ELR (cell line): ENCODE measurements at regions not wholly inside any gene's neighbourhood (a gene's known extent, or its start where the extent isn't known, plus 50 kb on each side); places are given as distances from the start of the nearest gene placed in this dataset.

Experiments
- DNase-seq: peaks from one replicate; pipeline ENCODE4 v3.0.0-alpha.2; 2015; ENCODE audit warnings: low read depth

DNA sequence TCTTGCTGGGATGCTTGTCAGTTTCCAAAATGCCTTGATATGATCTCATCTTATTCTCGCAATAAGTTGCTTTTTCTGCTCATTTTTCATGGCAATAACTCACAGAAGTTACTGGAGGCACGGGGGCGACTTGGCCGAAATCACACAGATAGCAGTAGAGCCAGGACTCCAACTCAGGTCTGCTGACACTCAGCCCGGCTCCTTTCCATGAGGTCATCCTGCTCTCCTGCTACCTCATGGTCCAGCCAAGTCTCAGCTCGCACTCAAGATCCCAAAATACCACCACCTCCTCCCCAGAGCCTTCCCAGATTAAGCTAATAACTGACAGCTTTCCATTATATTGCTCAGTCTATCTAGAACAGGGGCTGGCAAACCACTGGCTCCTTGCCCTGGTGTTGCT lies 269.5 kb downstream of the MAP2K4 start:
- no peak for DNase-seq

DNA sequence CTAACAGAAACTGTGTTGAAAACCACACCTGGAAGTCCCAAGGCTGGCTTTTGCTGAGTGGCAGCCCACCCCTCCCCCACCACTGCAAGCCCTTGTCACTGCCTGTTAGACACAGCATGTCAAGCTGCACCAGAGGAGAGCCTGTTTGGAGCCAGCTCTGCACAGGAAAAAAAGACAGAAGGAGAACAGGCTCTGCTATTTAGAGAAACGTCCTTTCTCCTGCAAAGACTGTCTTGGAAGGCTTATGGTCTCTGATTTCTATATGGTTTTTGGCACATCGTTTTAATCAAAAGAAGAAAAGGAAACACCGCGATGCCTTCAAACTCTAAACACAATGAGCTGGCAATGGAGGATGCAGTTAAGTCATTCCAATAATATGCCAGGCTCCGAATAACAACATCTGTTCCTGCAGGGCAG lies 275.5 kb downstream of the MAP2K4 start:
- DNase-seq = peak; percentile 4

GRCh38 chr17:12301551-12301950 lies 280.9 kb downstream of the MAP2K4 start:
- DNase-seq = no peak

GRCh38 chr17:12302711-12303110 lies 282.0 kb downstream of the MAP2K4 start:
- no peak for DNase-seq

- no peak for DNase-seq
These were observed 290.1 kb downstream of the MAP2K4 start for GRCh38 chr17:12310811-12311210.

GRCh38 chr17:12312692-12313091 lies 292.0 kb downstream of the MAP2K4 start:
- DNase-seq = no peak

DNA sequence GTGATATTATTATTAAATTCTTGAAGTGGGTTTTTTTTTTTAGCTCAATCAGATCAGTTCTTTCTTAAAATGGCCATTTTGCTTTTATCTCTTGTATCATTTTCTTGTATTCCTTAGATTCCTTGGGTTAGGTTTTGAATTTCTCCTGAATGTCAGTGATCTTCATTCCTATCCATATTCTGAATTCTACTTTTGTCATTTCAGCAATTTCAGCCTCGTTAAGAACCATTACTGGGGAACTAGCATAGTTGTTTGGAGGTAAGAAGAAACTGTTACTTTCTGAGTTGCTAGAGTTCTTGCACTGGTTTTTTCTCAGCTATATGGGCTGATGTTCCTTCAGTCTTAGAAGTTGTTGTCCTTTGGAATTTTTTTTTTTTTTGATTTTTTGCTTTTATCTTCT lies 293.1 kb downstream of the MAP2K4 start:
- no peak for DNase-seq

GRCh38 chr17:12316021-12316420 lies 295.3 kb downstream of the MAP2K4 start:
- peak; percentile 2 for DNase-seq

DNA sequence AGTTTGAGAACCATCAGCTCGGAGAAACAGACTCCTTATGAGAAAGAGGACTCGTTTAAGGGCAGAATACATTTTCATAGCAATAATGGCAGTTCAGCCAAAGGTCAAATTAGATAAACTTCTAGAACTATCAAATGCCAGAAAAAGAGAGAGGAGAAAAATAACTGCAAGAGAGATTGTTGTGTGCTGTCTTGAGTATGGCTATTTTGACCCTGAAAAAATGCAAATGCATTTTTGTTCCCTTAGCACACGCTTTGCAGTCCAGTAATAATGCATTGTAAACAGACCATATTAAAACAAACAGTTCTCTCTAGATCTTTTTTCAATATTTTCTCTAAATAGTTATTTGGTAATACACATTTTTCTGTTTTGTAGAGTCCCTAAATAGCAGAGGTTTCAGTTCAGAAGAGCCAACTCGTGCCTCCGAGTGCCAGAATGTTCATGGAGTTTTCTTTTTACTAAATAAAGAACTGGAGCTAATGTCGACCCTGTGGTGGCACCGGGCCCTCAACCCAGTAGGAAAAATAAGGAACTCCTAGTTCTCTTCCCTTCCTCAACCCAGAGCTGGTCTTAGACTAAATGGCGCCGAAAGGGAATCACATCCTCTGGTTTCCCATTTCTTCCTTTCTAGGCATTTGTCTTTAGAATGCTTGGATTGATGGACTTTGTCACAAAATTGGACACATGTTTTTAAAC lies 298.0 kb downstream of the MAP2K4 start:
- DNase-seq = no peak

DNA sequence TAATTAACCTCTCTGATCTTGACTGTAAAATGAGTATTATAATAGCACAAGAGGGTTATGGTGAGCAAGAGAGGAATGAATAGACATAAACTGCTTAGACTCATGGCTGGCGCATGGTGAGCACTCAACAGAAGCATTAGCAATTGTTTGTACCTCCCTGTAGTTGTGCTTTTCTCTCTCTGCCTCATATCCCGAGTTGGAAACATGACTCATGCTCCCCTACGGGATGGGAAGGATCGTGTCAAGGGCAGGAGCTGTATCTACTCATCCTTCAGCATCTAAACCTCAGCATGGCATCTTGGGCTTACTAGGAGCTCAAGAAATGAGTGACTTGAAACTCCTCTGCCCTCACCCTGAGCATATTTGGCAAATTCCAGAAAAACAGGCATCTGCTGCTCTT lies 299.6 kb downstream of the MAP2K4 start:
- DNase-seq = peak; percentile 50

- no peak for DNase-seq
These were observed 307.5 kb downstream of the MAP2K4 start for GRCh38 chr17:12328204-12328603.

DNA sequence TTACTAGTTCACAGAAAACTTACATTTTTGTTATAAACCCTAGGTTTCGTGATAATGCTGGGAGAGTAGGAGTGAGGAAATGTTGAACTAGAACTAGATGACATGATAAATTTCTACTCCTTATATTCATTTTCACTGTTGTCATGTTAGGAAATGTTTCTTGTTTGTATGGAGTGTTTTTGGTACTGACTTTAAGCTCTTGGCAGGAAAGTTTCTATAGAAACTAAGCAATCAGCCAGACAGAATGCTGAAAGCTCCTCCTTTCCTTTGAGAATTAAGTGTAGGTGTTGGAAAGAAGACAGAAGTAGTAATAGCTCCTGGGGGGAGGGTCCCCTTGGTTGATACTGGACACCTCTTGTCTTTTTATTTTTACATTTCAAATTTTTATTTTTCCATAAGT lies 309.8 kb downstream of the MAP2K4 start:
- DNase-seq = no peak

DNA sequence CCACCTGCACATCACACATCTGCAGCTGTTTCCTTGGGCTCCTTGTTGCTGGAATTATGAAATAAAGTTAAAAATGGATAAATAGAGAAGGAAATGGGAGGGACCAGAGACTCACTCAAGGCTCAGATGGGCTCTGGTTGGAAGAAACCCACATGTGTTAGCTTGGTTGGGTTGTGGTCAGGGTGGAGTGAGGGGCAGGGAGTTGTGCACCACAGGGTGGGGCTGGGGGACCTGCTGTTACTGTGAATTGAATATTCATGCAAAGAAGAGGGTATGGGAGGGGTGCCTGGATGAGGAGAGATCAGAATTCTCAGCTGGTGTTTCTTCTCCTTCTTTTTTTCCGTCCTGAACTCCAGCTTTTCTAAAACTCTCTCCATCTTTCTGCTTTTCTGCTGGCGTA lies 320.7 kb downstream of the MAP2K4 start:
- DNase-seq = no peak

- no peak for DNase-seq
These were observed 321.5 kb downstream of the MAP2K4 start for GRCh38 chr17:12342161-12342560.

- DNase-seq = peak; percentile 34
These were observed 322.1 kb downstream of the MAP2K4 start for GRCh38 chr17:12342609-12343435.

DNA sequence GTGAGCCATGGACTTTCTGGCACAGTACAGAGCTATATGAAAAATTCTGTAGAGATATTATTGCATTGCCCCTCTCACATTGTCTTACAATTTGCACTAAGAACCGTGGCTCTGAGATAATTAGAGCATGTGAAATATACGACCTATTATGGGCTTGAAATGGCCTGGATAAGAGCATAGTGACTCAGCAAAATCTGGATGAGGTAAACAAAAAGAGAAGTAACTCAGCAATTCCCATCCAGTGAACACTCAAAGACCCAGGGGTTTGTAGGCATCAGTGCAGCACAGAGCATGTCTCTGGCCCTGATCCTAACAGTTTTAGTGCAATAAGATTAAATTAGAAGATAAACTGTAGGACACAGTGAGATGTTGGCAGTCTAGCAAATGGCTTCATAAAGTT lies 317.2 kb upstream of the MYOCD start:
- no peak for DNase-seq

DNA sequence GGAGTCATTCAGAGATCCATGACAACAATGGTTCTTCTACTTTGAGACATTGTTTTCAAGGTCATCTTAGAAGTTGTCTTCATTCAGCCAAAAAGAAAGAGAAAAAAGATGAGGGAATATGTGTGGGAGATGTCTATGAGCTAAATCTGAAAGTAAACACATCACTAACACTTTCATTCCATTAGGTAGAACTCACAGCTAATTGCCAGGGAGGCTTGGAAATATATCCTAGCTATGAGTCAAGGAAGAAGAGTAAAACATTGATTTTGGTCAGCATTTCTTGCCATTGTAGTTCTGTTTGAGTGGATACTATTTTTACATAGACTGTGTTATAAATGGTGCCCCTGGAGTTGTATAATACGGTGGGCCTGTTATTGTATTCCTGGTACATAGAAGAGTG lies 316.4 kb upstream of the MYOCD start:
- no peak for DNase-seq

DNA sequence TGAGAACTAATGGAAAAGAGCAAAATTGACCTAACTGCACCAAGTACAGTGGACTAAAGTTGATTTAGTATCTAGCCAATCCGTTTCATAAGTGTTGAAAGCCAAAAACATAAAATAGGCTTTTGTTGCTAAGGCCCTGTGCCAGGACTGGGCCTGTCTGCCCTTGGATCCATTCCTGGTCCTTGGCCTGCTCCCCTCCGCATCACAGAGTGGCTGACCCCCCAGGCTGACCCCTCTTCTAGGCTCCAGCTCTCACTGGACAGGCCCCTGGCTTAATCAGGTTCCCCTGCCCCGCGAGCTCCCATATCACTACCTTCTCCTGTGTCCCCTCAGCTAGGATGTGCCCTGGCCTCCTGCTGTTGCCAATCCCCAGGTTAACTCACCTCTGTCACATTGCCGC lies 313.6 kb upstream of the MYOCD start:
- no peak for DNase-seq

DNA sequence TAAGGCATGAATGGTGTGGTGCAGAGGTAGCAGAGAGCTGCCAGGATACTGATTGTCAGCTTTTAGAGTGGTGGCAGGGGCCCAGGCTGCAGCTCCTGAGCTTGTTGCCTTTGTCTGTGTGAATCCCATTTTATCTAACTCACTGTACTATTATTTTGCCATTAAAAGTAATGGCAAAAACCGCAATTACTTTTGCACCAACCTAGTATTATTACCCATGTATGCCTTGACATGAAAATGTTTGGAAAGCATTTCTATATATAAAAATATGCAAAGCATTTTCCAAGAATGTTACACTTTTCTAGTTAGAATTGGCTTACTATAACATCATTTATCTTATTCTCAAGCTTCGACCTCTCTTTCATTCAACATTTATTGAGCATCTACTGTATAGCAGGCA lies 308.1 kb upstream of the MYOCD start:
- no peak for DNase-seq

DNA sequence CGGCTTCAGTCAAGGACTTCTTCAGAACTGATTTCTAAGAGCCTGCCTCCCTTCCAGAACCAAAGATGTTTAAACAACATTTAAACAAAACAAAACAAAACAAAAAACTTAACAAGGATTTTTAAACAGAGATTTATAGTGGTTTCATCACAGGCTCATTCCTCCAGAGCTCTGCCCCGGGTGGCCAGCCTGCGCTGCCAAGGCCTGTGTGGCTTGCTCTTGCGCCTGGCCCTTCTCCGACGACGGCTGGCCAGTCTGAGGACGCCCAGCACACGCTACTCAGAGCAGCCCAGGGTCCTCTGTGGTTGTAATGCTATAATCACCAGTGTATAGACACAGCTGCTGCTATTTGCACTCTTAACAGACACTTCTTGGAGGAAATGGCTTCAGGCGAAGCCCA lies 307.2 kb upstream of the MYOCD start:
- DNase-seq = no peak

DNA sequence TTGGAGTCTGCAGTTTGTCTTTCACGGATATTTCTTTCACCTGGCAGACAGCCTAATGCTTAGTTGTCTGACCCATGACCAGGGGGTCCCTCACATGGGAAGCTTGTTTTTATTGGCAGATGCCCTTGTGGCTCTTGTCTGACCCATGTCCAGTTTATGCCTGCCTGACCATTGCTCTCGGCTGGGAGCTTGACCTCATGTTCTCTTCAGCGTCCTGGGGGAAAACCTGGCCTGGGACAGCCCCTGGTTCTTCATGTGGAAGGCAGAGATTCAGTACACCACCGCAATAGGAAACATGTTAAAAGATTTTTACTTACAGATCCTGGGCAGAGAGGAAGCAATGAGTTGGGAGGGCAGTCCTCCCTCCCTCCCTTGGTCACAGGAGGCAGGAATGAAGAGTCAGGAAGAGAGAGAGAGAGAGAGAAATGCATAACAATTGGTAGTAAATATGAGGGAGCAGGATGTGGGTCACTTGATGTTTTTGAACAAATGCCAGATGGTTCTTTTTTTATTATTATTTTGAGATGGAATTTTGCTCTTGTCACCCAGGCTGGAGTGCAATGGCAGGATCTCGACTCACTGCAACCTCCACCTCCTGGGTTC lies 302.7 kb upstream of the MYOCD start:
- DNase-seq = no peak

- DNase-seq = no peak
These were observed 299.9 kb upstream of the MYOCD start for GRCh38 chr17:12365805-12366204.

DNA sequence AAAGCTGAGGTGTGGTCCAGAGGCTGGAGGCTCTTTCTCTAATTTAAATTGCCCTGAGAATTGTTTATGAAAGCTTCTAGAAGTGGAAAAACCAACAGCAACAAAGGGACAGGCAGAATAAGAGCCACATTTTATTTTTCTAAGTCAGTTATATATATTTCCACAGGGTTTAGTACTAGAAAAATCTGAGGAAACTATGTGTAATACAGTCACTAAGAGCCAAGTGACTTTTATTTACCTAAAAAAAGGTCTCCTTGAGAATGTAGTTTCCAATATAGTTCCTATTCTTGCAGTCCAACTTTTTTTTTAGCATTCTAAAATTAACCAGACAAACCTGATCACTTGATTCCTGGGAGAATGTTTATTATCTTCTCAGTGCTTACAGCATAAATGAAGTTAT lies 296.6 kb upstream of the MYOCD start:
- no peak for DNase-seq
